ENCODE measurements at regions not wholly inside any gene's neighbourhood (a gene's known extent, or its start where the extent isn't known, plus 50 kb on each side); places are given as distances from the start of the nearest gene placed in this dataset.

DNA sequence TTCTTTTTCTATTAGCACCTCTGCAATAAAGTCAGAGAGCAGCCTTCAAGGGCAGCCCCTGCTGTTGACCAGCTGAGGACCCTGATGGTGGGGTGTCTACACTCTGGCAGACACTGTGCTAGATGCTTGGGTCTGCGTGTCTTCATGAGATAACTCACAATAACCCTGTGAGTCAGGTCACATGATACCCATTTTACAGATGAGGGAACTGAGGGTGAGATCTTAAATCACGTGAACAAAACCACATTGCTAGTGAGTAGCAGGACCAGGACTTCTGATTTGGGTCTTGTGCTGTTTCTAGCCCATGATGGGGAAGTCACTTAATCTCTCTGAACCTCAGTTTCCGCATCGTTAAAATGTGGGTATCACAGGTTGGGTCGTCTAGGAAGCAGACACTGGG is 118.5 kb upstream of the LIPC start:
- TF ChIP-seq PLRG1 (conservative IDR thresholded peaks at IDR 0.05) (no peak), MYC (CRISPR knock-in tag; IDR thresholded peaks at IDR 0.05; ENCODE audit: borderline replicate concordance) (no peak)
